ENCODE measurements at regions not wholly inside any gene's neighbourhood (a gene's known extent, or its start where the extent isn't known, plus 50 kb on each side); places are given as distances from the start of the nearest gene placed in this dataset.

DNA sequence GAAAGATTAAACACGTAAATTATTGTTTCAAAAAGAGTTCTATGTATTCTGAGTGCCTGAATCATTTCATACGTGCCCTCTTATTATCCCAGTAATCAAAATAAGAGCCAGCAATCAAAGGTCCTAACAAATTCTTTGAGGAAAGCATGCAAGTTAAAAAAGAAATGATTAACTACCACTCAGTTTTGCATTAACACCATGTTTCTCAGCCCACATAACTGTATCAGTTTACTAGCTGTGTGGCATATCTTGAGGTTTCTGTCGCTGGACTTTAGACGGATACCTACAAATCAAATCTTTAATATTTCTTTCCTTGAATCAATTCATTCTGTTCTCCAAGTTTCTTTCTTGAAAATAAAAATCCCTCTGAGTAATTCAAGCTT, 668.9 kb upstream of the CHAC2 start (continued):
- TF ChIP-seq, protein P1, sequence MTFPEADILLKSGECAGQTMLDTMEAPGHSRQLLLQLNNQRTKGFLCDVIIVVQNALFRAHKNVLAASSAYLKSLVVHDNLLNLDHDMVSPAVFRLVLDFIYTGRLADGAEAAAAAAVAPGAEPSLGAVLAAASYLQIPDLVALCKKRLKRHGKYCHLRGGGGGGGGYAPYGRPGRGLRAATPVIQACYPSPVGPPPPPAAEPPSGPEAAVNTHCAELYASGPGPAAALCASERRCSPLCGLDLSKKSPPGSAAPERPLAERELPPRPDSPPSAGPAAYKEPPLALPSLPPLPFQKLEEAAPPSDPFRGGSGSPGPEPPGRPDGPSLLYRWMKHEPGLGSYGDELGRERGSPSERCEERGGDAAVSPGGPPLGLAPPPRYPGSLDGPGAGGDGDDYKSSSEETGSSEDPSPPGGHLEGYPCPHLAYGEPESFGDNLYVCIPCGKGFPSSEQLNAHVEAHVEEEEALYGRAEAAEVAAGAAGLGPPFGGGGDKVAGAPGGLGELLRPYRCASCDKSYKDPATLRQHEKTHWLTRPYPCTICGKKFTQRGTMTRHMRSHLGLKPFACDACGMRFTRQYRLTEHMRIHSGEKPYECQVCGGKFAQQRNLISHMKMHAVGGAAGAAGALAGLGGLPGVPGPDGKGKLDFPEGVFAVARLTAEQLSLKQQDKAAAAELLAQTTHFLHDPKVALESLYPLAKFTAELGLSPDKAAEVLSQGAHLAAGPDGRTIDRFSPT (tag by site-specific recombination; IDR thresholded peaks at IDR 0.05), result no peak
- TF ChIP-seq HOXA7 (CRISPR knock-in tag; IDR thresholded peaks at IDR 0.05; ENCODE audit: borderline replicate concordance), result no peak
- TF ChIP-seq, protein P2, sequence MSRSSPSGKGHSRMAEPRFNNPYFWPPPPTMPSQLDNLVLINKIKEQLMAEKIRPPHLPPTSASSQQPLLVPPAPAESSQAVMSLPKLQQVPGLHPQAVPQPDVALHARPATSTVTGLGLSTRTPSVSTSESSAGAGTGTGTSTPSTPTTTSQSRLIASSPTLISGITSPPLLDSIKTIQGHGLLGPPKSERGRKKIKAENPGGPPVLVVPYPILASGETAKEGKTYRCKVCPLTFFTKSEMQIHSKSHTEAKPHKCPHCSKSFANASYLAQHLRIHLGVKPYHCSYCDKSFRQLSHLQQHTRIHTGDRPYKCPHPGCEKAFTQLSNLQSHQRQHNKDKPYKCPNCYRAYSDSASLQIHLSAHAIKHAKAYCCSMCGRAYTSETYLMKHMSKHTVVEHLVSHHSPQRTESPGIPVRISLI (tag by site-specific recombination; IDR thresholded peaks at IDR 0.05), result no peak
- no peak for TF ChIP-seq ZNF175 (tag by site-specific recombination; IDR thresholded peaks at IDR 0.05)
- no peak for TF ChIP-seq BCL11B (tag by site-specific recombination; IDR thresholded peaks at IDR 0.05; ENCODE audit: low read depth)
- TF ChIP-seq, protein P3, sequence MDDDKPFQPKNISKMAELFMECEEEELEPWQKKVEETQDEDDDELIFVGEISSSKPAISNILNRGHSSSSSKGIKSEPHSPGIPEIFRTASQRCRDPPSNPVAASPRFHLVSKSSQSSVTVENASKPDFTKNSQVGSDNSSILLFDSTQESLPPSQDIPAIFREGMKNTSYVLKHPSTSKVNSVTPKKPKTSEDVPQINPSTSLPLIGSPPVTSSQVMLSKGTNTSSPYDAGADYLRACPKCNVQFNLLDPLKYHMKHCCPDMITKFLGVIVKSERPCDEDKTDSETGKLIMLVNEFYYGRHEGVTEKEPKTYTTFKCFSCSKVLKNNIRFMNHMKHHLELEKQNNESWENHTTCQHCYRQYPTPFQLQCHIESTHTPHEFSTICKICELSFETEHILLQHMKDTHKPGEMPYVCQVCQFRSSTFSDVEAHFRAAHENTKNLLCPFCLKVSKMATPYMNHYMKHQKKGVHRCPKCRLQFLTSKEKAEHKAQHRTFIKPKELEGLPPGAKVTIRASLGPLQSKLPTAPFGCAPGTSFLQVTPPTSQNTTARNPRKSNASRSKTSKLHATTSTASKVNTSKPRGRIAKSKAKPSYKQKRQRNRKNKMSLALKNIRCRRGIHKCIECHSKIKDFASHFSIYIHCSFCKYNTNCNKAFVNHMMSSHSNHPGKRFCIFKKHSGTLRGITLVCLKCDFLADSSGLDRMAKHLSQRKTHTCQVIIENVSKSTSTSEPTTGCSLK (tag by site-specific recombination; IDR thresholded peaks at IDR 0.05), result no peak
- no peak for TF ChIP-seq ZBTB21 (tag by site-specific recombination; IDR thresholded peaks at IDR 0.05)
- TF ChIP-seq, protein P4, sequence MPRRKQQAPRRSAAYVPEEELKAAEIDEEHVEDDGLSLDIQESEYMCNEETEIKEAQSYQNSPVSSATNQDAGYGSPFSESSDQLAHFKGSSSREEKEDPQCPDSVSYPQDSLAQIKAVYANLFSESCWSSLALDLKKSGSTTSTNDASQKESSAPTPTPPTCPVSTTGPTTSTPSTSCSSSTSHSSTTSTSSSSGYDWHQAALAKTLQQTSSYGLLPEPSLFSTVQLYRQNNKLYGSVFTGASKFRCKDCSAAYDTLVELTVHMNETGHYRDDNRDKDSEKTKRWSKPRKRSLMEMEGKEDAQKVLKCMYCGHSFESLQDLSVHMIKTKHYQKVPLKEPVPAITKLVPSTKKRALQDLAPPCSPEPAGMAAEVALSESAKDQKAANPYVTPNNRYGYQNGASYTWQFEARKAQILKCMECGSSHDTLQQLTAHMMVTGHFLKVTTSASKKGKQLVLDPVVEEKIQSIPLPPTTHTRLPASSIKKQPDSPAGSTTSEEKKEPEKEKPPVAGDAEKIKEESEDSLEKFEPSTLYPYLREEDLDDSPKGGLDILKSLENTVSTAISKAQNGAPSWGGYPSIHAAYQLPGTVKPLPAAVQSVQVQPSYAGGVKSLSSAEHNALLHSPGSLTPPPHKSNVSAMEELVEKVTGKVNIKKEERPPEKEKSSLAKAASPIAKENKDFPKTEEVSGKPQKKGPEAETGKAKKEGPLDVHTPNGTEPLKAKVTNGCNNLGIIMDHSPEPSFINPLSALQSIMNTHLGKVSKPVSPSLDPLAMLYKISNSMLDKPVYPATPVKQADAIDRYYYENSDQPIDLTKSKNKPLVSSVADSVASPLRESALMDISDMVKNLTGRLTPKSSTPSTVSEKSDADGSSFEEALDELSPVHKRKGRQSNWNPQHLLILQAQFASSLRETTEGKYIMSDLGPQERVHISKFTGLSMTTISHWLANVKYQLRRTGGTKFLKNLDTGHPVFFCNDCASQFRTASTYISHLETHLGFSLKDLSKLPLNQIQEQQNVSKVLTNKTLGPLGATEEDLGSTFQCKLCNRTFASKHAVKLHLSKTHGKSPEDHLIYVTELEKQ (tag by site-specific recombination; IDR thresholded peaks at IDR 0.05; ENCODE audit: borderline replicate concordance), result no peak
- TF ChIP-seq, protein P5, sequence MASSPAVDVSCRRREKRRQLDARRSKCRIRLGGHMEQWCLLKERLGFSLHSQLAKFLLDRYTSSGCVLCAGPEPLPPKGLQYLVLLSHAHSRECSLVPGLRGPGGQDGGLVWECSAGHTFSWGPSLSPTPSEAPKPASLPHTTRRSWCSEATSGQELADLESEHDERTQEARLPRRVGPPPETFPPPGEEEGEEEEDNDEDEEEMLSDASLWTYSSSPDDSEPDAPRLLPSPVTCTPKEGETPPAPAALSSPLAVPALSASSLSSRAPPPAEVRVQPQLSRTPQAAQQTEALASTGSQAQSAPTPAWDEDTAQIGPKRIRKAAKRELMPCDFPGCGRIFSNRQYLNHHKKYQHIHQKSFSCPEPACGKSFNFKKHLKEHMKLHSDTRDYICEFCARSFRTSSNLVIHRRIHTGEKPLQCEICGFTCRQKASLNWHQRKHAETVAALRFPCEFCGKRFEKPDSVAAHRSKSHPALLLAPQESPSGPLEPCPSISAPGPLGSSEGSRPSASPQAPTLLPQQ (tag by site-specific recombination; IDR thresholded peaks at IDR 0.05), result no peak
- TF ChIP-seq OSR2 (tag by site-specific recombination; IDR thresholded peaks at IDR 0.05), result no peak
- no peak for TF ChIP-seq ZNF274 (IDR thresholded peaks at IDR 0.05; ENCODE audit: low read length)
- TF ChIP-seq ZNF274 (tag by site-specific recombination; IDR thresholded peaks at IDR 0.05; ENCODE audit: borderline replicate concordance), result no peak
- TF ChIP-seq ZNF184 (tag by site-specific recombination; IDR thresholded peaks at IDR 0.05), result no peak
- TF ChIP-seq ZNF707 (tag by site-specific recombination; IDR thresholded peaks at IDR 0.05), result no peak

DNA sequence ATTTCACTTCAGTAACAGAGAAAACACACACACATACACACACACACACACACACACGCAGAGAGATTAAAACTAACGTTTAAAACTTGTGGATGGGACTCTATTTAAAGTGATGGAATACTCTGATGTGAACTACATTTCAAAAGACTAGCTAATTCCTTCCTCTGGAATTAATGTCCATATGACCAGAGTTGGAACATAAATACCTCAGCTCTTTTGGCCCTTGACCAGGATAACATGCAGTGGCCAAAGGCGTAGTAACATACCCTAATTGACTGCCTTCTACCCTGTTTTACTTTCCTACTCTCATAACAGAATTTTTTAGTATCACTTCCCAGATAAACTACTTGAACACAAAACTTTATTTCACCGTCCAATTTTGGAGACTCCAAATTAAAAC, 671.3 kb upstream of the CHAC2 start:
- POLR2A ChIA-PET, result no interaction called here
- no peaks in the 10 kb centered on the region for H3K36me3 ChIP-seq (ENCODE audit: control insufficient read depth in 2 of 2, insufficient read depth in 1 of 2, low read length in 2 of 2)
- no peaks in the 10 kb centered on the region for H3K9me3 ChIP-seq (ENCODE audit: control insufficient read depth, insufficient read depth, low read depth, low read length)
- CTCF ChIA-PET, result no interaction called here
- no peak overlapping the region for H3K27ac ChIP-seq (ENCODE audit: extremely low read depth, low read depth, low read length)
- H3K4me1 ChIP-seq (ENCODE audit: control insufficient read depth, insufficient read depth, low read length), result no peaks in the 10 kb centered on the region
- H3K4me3 ChIP-seq (ENCODE audit: low read depth, low read length), result no peak overlapping the region
- TF ChIP-seq ZNF138 (tag by site-specific recombination; IDR thresholded peaks at IDR 0.05; ENCODE audit: borderline replicate concordance) (no peak), ZNF292 (tag by site-specific recombination; IDR thresholded peaks at IDR 0.05; ENCODE audit: borderline replicate concordance, low read depth) (no peak)
- TF ChIP-seq, protein P6, sequence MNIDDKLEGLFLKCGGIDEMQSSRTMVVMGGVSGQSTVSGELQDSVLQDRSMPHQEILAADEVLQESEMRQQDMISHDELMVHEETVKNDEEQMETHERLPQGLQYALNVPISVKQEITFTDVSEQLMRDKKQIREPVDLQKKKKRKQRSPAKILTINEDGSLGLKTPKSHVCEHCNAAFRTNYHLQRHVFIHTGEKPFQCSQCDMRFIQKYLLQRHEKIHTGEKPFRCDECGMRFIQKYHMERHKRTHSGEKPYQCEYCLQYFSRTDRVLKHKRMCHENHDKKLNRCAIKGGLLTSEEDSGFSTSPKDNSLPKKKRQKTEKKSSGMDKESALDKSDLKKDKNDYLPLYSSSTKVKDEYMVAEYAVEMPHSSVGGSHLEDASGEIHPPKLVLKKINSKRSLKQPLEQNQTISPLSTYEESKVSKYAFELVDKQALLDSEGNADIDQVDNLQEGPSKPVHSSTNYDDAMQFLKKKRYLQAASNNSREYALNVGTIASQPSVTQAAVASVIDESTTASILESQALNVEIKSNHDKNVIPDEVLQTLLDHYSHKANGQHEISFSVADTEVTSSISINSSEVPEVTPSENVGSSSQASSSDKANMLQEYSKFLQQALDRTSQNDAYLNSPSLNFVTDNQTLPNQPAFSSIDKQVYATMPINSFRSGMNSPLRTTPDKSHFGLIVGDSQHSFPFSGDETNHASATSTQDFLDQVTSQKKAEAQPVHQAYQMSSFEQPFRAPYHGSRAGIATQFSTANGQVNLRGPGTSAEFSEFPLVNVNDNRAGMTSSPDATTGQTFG (tag by site-specific recombination; IDR thresholded peaks at IDR 0.05; ENCODE audit: borderline replicate concordance), result no peak
